Stimulated activated CD4-positive, alpha-beta T cell treated with anti-CD3 and anti-CD28 coated beads, Interleukin-1b, Interleukin-23, amount 100 ng/mL, for 24 hours (primary cell): ENCODE measurements at regions not wholly inside any gene's neighbourhood (a gene's known extent, or its start where the extent isn't known, plus 50 kb on each side); places are given as distances from the start of the nearest gene placed in this dataset.

Source experiments
- DNase-seq, 4 experiments: peaks; one replicate each; pipeline ENCODE4 v3.0.0-alpha.2; 2020; ENCODE audit warnings: low read depth in 4 of 4, low spot score in 1 of 4

DNA sequence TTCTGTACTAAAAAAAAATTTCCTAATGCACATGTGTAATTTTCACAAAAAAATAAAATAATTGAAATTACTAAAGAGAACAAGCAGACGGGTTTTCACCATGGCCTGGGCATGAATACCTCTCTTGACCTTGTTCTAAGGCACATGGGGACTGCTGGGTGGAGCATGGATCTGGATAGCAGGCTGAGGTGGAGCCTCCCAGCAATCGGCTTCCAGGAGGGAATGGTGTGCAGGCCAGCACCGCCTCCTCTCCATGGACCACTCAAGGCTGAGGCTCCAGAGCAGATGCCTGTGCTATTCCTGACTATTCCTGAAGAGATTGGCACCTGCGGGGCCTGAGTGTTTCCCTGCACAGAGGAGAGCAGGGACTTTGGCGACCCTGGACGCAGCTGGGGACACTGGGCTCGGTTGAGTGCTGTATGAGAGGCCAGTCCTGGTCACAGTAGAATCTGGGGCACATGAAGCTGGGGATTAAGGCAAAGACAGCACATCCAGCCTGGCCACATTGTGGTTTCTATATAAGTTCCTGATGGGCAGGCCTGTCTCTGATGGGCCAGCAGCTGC lies 963.6 kb downstream of the BRD1 start:
- no peak for DNase-seq

GRCh38 chr22:48860557-48860956 lies 967.1 kb downstream of the BRD1 start:
- no peak for DNase-seq

DNA sequence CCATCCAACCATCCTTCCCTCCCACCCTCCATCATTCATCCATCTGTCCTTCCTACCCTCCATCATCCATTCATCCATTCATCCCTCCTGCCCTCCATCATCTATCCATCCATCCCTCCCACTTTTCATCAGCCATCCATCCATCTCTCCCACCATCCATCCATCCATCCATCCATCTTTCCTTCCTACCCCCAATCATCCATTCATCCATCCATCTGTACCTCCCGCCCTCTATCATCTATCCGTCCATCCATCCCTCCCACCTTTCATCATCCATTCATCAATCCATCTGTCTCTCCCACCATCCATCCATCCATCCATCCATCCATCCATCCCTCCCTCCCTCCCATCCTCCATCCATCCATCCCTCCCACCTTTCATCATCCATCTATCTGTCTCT lies 968.8 kb downstream of the BRD1 start:
- DNase-seq: no peak

DNA sequence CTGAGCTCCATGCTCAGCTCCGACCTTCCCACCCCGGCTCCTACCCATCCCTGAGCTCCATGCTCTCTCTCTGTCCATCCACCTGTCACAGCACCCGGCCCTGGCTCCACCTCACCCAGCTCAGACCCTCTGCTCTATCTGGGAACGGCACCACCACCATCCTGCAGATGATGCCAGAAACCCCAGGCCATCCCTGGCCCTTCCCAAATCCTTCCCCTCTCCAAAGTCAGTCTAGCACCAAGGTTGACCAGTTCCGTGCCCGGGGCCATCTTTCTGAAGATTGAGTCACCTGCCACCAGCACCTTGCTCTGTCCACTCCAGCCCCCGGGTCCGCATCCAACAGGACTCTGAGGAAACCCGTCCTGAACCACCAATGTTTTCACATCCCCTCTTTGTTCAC lies 969.6 kb downstream of the BRD1 start:
- DNase-seq: no peak

DNA sequence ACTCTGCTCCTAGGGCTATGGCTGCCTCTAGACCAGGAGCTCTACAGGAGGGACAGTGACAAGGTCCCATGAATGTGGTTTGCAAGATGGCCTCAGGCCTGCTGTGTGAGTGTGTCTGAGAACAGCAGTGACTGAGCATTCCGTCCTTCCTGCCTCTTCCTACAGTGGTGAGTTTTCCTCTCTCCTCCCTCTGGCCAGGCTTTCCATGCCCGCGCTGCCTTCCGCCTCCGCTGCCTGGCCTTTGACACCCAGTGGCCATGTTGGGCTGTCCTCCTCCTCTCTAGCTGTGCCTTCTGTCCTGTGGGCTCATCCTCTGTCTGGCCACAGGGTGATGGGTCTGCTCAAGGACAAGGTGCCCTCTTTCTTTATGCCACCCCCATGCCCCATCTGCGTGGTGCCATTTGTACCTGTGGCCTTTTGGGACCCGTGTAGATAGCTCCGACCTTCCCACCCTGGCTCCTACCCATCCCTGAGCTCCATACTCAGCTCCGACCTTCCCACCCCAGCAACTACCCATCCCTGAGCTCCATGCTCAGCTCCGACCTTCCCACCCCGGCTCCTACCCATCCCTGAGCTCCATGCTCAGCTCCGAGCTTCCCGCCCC lies 970.4 kb downstream of the BRD1 start:
- no peak for DNase-seq

DNA sequence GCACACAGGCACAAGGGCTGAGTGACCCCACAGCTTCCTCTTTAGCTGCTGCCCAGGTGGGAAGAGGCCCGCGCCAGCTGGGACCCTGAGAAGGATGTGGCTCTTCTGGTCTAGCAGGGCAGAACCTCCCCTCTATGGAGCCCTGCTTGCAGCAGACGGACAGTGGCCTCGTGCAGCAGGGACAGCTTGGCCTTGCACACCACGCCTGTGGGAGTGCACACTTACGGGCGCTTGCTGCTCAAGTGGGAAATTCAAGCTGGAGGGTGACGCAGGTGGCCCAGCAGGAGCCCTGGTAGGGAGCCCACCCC lies 971.4 kb downstream of the BRD1 start:
- DNase-seq: no peak

GRCh38 chr22:48855593-48856307 lies 971.9 kb downstream of the BRD1 start:
- no peak for DNase-seq

- no peak for DNase-seq
Observed at GRCh38 chr22:48855013-48855412, 972.7 kb downstream of the BRD1 start.

DNA sequence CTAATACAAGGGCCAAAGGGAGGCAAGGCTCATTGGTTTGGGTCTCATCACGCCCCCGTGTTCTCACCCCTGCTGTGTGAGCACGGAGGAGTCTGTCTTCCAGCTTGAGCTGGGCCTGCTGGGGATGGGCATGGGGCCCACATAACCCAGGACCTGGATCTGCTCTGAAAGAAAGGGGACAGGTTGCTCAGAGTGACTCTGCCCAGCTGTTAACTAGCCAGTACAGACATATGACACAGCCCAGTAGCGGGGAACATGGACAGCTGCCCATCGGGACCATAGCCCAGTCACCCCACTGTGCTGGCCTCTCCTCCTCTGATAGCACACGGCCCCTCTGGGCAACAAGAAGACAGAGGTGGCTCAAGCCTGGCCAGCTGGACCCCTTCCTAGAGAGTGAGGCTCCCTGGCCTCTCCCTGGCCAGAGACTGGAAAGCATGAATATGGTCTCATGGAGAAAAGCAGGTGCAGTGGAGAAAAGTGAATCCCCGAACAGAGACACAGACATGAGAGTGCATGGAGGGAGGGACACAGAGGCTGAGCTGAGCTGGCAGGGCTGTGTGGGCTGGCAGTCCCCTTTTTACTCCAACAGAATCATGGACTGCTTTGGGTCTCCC lies 973.9 kb downstream of the BRD1 start:
- no peak for DNase-seq

DNA sequence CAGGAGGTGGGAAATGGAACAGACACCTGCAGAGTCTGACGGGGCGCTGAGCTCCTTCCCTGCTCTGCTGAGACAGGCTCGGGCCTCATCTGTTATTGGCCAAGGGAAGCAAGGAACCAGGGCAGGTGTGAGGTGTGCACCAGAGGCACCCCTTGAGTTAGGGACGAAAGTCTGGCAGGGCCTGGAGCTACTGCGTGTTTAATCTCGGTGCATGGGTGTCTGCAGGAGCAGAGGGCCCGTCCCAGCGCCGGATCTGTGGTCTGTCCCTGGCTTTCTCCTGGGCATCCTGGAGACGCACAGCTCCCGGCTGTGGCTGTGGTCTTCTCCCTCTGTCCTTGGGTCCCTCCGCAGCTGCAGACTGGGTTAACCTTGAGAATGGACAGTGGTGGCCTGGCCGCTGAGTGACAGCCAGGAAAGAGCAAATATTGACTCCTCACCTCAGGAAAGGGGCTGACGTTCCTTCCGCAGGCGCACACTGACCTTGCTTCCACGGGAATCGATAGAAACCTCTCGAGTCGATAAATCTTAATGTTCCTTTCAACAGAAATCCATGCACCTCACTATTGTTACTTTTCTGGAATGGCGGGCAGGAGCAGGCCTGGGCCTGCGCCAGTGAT lies 975.6 kb downstream of the BRD1 start:
- DNase-seq: no peak

GRCh38 chr22:48850658-48851287 lies 976.9 kb downstream of the BRD1 start:
- no peak for DNase-seq

- DNase-seq: no peak
Observed at GRCh38 chr22:48849963-48850657, 977.6 kb downstream of the BRD1 start.

- no peak for DNase-seq
Observed at GRCh38 chr22:48849219-48849912, 978.3 kb downstream of the BRD1 start.

DNA sequence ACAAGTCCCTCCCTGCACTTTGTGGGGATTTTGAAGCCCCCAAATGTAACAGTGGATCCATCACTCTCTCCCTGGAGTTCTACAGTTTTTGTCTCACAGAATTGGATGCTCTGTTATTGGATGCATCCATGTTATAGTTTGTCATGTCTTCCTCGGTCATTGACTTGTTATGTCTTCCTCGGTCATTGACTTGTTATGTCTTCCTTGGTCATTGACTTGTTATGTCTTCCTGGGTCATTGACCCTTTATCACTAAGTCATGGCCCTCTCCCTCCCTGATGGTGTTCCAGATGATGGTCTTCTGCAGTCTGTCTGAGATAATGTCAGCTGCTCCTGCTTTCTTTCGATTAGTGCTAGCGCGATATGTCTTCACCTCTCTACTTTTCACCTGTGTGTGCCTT lies 981.5 kb downstream of the BRD1 start:
- no peak for DNase-seq

GRCh38 chr22:48845356-48845936 lies 982.2 kb downstream of the BRD1 start:
- DNase-seq: no peak

- no peak for DNase-seq
Observed at GRCh38 chr22:48844056-48844675, 983.5 kb downstream of the BRD1 start.

GRCh38 chr22:48843640-48844039 lies 984.0 kb downstream of the BRD1 start:
- no peak for DNase-seq

GRCh38 chr22:48842976-48843375 lies 984.7 kb downstream of the BRD1 start:
- no peak for DNase-seq

DNA sequence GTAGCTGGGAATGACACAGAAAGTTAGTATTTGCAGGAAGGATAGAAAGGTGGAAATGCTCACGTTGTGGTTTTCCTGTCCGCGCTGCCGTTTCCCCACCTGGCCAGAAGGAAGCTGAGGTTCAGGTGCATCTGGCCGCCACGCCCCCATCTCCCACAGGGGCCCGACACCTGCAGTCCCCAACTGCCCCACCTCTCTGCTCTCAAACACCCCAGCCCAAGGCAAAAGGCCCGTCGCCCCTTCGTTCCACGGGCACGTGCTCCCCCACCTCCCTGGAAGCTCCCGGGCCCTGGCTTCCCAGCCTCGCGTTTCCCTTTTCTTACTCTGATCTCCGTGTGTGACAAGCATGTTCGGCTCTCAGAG lies 985.1 kb downstream of the BRD1 start:
- no peak for DNase-seq
